H4 (cell line): ENCODE measurements at regions not wholly inside any gene's neighbourhood (a gene's known extent, or its start where the extent isn't known, plus 50 kb on each side); places are given as distances from the start of the nearest gene placed in this dataset.
"Not testable (repeated sequence)": the region's sequence is repeated elsewhere in the genome, so short reads cannot be mapped to it uniquely, and the experiment has no call there.

Experiments used
- DNase-seq: peaks from one replicate; pipeline ENCODE4 v3.0.0-alpha.2; 2015; ENCODE audit warnings: low spot score

- no peak for DNase-seq
These were observed 157.8 kb downstream of the C1D start for GRCh38 chr2:67904966-67905365.

GRCh38 chr2:67906547-67906946 lies 156.3 kb downstream of the C1D start:
- not testable (repeated sequence) for DNase-seq

- peak; percentile 79 for DNase-seq
These were observed 145.3 kb downstream of the C1D start for GRCh38 chr2:67917332-67918054.

GRCh38 chr2:67918471-67918870 lies 144.3 kb downstream of the C1D start:
- no peak for DNase-seq

GRCh38 chr2:67919490-67919889 lies 143.3 kb downstream of the C1D start:
- no peak for DNase-seq

- DNase-seq, result no peak
These were observed 140.6 kb downstream of the C1D start for GRCh38 chr2:67922080-67922785.

GRCh38 chr2:67923696-67924095 lies 139.1 kb downstream of the C1D start:
- DNase-seq, result no peak

GRCh38 chr2:67927501-67927900 lies 135.3 kb downstream of the C1D start:
- no peak for DNase-seq

- no peak for DNase-seq
These were observed 132.6 kb downstream of the C1D start for GRCh38 chr2:67930156-67930555.

GRCh38 chr2:67936969-67937368 lies 125.8 kb downstream of the C1D start:
- no peak for DNase-seq

- DNase-seq, result no peak
These were observed 124.8 kb downstream of the C1D start for GRCh38 chr2:67938053-67938452.

GRCh38 chr2:67945056-67945455 lies 117.7 kb downstream of the C1D start:
- no peak for DNase-seq

GRCh38 chr2:67945940-67946339 lies 116.9 kb downstream of the C1D start:
- DNase-seq, result no peak

- no peak for DNase-seq
These were observed 114.7 kb downstream of the C1D start for GRCh38 chr2:67948057-67948456.

- DNase-seq, result no peak
These were observed 114.3 kb downstream of the C1D start for GRCh38 chr2:67948506-67948905.

GRCh38 chr2:67950018-67950417 lies 112.8 kb downstream of the C1D start:
- DNase-seq, result no peak

GRCh38 chr2:67950919-67951318 lies 111.9 kb downstream of the C1D start:
- DNase-seq, result no peak

- no peak for DNase-seq
These were observed 110.7 kb downstream of the C1D start for GRCh38 chr2:67952066-67952465.

GRCh38 chr2:67954093-67954748 lies 108.6 kb downstream of the C1D start:
- DNase-seq, result no peak

- no peak for DNase-seq
These were observed 106.8 kb downstream of the C1D start for GRCh38 chr2:67955748-67956603.

- no peak for DNase-seq
These were observed 97.6 kb downstream of the C1D start for GRCh38 chr2:67965246-67965645.

GRCh38 chr2:67970071-67970470 lies 92.7 kb downstream of the C1D start:
- DNase-seq, result no peak
